Fibroblast of lung (primary cell): ENCODE measurements at regions not wholly inside any gene's neighbourhood (a gene's known extent, or its start where the extent isn't known, plus 50 kb on each side); places are given as distances from the start of the nearest gene placed in this dataset.

Experiments used
- DNase-seq, 2 donors: peaks; one replicate each; pipeline versions ENCODE4 v3.0.0 to v3.0.0-alpha.2; 2010; ENCODE audit warnings: low read depth in 2 of 2
- H2AFZ ChIP-seq: 2 replicates; pipeline ENCODE4 v1.5.1; 2012; ENCODE audit warnings: low read length, control low read depth, inconsistent platforms
- H3K27ac ChIP-seq: 2 replicates; pipeline ENCODE4 v1.5.1; 2011; ENCODE audit warnings: low read length, control low read depth; ENCODE audit not compliant: insufficient read depth
- H3K27me3 ChIP-seq: 2 replicates; pipeline ENCODE4 v1.5.1; 2011; ENCODE audit warnings: mild to moderate bottlenecking, low read length; ENCODE audit not compliant: control insufficient read depth, insufficient read depth
- H3K36me3 ChIP-seq: 2 replicates; pipeline ENCODE4 v1.5.1; 2011; ENCODE audit warnings: low read length; ENCODE audit not compliant: control insufficient read depth, insufficient read depth
- H3K4me1 ChIP-seq: 2 replicates; pipeline ENCODE4 v1.5.1; 2011; ENCODE audit warnings: low read length; ENCODE audit not compliant: control insufficient read depth, insufficient read depth; ENCODE audit errors: extremely low read depth
- H3K4me2 ChIP-seq: 2 replicates; pipeline ENCODE4 v1.5.1; 2011; ENCODE audit warnings: low read length, control low read depth; ENCODE audit not compliant: insufficient read depth; ENCODE audit errors: extremely low read depth
- H3K4me3 ChIP-seq, 4 experiments: fragments of 200-600 bp in 1 of 4; sonication (generic) in 1 of 4; replicated peaks in 1 of 4; 2 replicates each; pipeline ENCODE4 v1.5.1; 2011 to 2016; ENCODE audit warnings: low read length in 4 of 4, low read depth in 3 of 4, mild to moderate bottlenecking in 3 of 4, control low read depth in 2 of 4, inconsistent platforms in 1 of 4, mixed read lengths in 1 of 4; ENCODE audit not compliant: insufficient read depth in 1 of 4; ENCODE audit errors: control extremely low read depth in 1 of 4
- H3K79me2 ChIP-seq: 2 replicates; pipeline ENCODE4 v1.5.1; 2012; ENCODE audit warnings: mild to moderate bottlenecking, low read length, inconsistent platforms; ENCODE audit not compliant: control insufficient read depth, insufficient read depth
- H3K9ac ChIP-seq: 2 replicates; pipeline ENCODE4 v1.5.1; 2011; ENCODE audit warnings: mild to moderate bottlenecking, low read length, control low read depth; ENCODE audit not compliant: insufficient read depth
- H3K9me3 ChIP-seq: 2 replicates; pipeline ENCODE4 v1.5.1; 2012; ENCODE audit warnings: low read depth, low read length; ENCODE audit not compliant: control insufficient read depth, insufficient read depth
- H4K20me1 ChIP-seq: 2 replicates; pipeline ENCODE4 v1.5.1; 2011; ENCODE audit warnings: low read length; ENCODE audit not compliant: control insufficient read depth, insufficient read depth; ENCODE audit errors: extremely low read depth
- CTCF ChIP-seq, 2 donors: IDR thresholded peaks in 1 of 2; conservative IDR thresholded peaks in 1 of 2; 1 replicate in 1 of 2; 2 replicates in 1 of 2; pipeline ENCODE4 v1.5.1; 2011 to 2012; ENCODE audit warnings: low read length in 2 of 2, control low read depth in 1 of 2, inconsistent platforms in 1 of 2, low read depth in 1 of 2, mild to moderate bottlenecking in 1 of 2
- EZH2 ChIP-seq: IDR thresholded peaks from 2 replicates; pipeline ENCODE4 v1.5.1; 2012; ENCODE audit warnings: low read length, control low read depth, mild to moderate bottlenecking; ENCODE audit errors: missing control alignments

GRCh38 chr16:86378831-86379504, 131.4 kb upstream of the FOXF1 start:
- no peak overlapping the region for H2AFZ ChIP-seq
- H4K20me1 ChIP-seq = no peaks in the 10 kb centered on the region
- no peaks in the 10 kb centered on the region for H3K79me2 ChIP-seq
- H3K9me3 ChIP-seq = no peaks in the 10 kb centered on the region
- no peaks in the 10 kb centered on the region for H3K27me3 ChIP-seq
- no peak for DNase-seq
- H3K4me1 ChIP-seq = peaks cover 29% of the 10 kb centered on the region
- H3K4me3 ChIP-seq = no peak overlapping the region
- no peak overlapping the region for H3K9ac ChIP-seq
- H3K36me3 ChIP-seq = no peaks in the 10 kb centered on the region
- no peak overlapping the region for H3K4me2 ChIP-seq
- TF ChIP-seq CTCF (conservative IDR thresholded peaks at IDR 0.05 in 1 of 2, IDR thresholded peaks at IDR 0.05 in 1 of 2; ENCODE audit: low read depth in 1 of 2, low read length in 2 of 2) (no peak), EZH2 (no peak)
- no peak overlapping the region for H3K27ac ChIP-seq

- Histone ChIP-seq H3K4me3 (no peak overlapping the region), H3K79me2 (no peaks in the 10 kb centered on the region), H4K20me1 (no peaks in the 10 kb centered on the region), H2AFZ (no peak overlapping the region), H3K9ac (no peak overlapping the region), H3K27me3 (no peaks in the 10 kb centered on the region), H3K4me2 (no peak overlapping the region), H3K4me1 (peaks cover 33% of the 10 kb centered on the region), H3K27ac (no peak overlapping the region), H3K36me3 (no peaks in the 10 kb centered on the region), H3K9me3 (no peaks in the 10 kb centered on the region)
- no peak for TF ChIP-seq EZH2
- TF ChIP-seq CTCF (conservative IDR thresholded peaks at IDR 0.05 in 1 of 2, IDR thresholded peaks at IDR 0.05 in 1 of 2; ENCODE audit: low read depth in 1 of 2, low read length in 2 of 2) = no peak
- DNase-seq = peak; percentile 73 to 78
These were observed 130.9 kb upstream of the FOXF1 start for GRCh38 chr16:86379505-86379846.

GRCh38 chr16:86380030-86380429, 130.3 kb upstream of the FOXF1 start:
- H3K4me3 ChIP-seq = no peak overlapping the region
- H2AFZ ChIP-seq = no peak overlapping the region
- no peak for TF ChIP-seq EZH2
- TF ChIP-seq CTCF (conservative IDR thresholded peaks at IDR 0.05 in 1 of 2, IDR thresholded peaks at IDR 0.05 in 1 of 2; ENCODE audit: low read depth in 1 of 2, low read length in 2 of 2) = no peak
- no peaks in the 10 kb centered on the region for H3K27me3 ChIP-seq
- no peak overlapping the region for H3K27ac ChIP-seq
- H3K79me2 ChIP-seq = no peaks in the 10 kb centered on the region
- H3K4me1 ChIP-seq = peaks cover 34% of the 10 kb centered on the region
- H4K20me1 ChIP-seq = no peaks in the 10 kb centered on the region
- H3K9ac ChIP-seq = no peak overlapping the region
- DNase-seq = no peak
- H3K4me2 ChIP-seq = no peak overlapping the region
- no peaks in the 10 kb centered on the region for H3K9me3 ChIP-seq
- no peaks in the 10 kb centered on the region for H3K36me3 ChIP-seq
